ENCODE measurements at regions not wholly inside any gene's neighbourhood (a gene's known extent, or its start where the extent isn't known, plus 50 kb on each side); places are given as distances from the start of the nearest gene placed in this dataset.

DNA sequence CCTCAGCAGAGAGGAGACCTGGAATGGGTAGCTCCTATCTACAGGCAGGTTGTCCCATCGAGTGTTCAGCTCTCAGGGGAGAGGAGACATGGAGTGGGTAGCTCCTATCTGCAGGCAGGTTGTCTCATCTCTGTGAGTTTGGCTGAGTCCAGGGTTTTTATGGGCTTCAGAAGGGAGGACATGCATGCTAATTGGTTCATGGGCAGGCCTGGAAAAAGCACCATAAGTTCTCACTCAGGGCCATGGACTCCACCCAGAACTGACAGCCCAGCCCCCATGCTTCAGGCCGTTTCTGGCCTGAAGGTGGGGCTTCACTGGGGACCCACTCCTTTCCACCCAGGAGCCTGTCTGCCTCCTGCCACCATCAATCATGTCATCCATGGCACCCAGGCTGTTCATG lies 84.0 kb downstream of the CYB561 start (continued):
- TF ChIP-seq, protein P1, sequence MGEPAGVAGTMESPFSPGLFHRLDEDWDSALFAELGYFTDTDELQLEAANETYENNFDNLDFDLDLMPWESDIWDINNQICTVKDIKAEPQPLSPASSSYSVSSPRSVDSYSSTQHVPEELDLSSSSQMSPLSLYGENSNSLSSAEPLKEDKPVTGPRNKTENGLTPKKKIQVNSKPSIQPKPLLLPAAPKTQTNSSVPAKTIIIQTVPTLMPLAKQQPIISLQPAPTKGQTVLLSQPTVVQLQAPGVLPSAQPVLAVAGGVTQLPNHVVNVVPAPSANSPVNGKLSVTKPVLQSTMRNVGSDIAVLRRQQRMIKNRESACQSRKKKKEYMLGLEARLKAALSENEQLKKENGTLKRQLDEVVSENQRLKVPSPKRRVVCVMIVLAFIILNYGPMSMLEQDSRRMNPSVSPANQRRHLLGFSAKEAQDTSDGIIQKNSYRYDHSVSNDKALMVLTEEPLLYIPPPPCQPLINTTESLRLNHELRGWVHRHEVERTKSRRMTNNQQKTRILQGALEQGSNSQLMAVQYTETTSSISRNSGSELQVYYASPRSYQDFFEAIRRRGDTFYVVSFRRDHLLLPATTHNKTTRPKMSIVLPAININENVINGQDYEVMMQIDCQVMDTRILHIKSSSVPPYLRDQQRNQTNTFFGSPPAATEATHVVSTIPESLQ (CRISPR knock-in tag; IDR thresholded peaks at IDR 0.05): no peak
- TF ChIP-seq, protein P2, sequence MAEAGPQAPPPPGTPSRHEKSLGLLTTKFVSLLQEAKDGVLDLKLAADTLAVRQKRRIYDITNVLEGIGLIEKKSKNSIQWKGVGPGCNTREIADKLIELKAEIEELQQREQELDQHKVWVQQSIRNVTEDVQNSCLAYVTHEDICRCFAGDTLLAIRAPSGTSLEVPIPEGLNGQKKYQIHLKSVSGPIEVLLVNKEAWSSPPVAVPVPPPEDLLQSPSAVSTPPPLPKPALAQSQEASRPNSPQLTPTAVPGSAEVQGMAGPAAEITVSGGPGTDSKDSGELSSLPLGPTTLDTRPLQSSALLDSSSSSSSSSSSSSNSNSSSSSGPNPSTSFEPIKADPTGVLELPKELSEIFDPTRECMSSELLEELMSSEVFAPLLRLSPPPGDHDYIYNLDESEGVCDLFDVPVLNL (CRISPR knock-in tag; IDR thresholded peaks at IDR 0.05; ENCODE audit: borderline replicate concordance, low read depth): no peak
- TF ChIP-seq TP53 (CRISPR knock-in tag; IDR thresholded peaks at IDR 0.05) (no peak), NFE2L1 (CRISPR knock-in tag; IDR thresholded peaks at IDR 0.05) (no peak), ZNF138 (CRISPR knock-in tag; conservative IDR thresholded peaks at IDR 0.05) (no peak), SMAD3 (CRISPR knock-in tag; IDR thresholded peaks at IDR 0.05; ENCODE audit: borderline replicate concordance) (no peak), ZNF423 (CRISPR knock-in tag; IDR thresholded peaks at IDR 0.05) (no peak)
- TF ChIP-seq, protein P3, sequence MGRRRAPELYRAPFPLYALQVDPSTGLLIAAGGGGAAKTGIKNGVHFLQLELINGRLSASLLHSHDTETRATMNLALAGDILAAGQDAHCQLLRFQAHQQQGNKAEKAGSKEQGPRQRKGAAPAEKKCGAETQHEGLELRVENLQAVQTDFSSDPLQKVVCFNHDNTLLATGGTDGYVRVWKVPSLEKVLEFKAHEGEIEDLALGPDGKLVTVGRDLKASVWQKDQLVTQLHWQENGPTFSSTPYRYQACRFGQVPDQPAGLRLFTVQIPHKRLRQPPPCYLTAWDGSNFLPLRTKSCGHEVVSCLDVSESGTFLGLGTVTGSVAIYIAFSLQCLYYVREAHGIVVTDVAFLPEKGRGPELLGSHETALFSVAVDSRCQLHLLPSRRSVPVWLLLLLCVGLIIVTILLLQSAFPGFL (CRISPR knock-in tag; IDR thresholded peaks at IDR 0.05; ENCODE audit: borderline replicate concordance): no peak

DNA sequence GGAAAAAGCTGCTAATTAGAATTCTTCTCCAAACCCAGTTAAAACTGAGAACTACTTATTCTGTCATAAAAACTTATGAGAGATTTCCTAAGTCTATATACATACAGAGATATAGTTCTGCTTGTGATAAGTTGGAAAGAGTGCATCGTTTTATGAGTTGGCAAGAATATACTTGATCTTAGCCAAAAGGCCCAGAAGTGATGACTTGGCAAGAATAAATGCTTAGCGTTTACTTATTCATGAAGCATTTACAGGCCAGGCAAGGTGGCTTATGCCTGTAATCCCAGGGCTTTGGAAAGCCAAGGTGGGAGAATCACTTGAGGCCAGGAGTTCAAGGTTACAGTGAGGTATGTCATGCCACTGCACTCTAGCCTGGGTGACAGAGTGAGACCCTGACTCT lies 81.7 kb downstream of the CYB561 start:
- ATAC-seq (no peak), DNase-seq (ENCODE audit: low spot score) (no peak)
- Mint-ChIP-seq H3K4me3 (no peak overlapping the region), H3K27ac (no peak overlapping the region), H3K36me3 (no peaks in the 10 kb centered on the region), H3K27me3 (ENCODE audit: low read depth) (no peaks in the 10 kb centered on the region), H3K9me3 (no peaks in the 10 kb centered on the region), H3K4me1 (no peaks in the 10 kb centered on the region)
- ChIA-PET POLR2A (no interaction called here), CTCF (no interaction called here)
- TF ChIP-seq, protein P4, sequence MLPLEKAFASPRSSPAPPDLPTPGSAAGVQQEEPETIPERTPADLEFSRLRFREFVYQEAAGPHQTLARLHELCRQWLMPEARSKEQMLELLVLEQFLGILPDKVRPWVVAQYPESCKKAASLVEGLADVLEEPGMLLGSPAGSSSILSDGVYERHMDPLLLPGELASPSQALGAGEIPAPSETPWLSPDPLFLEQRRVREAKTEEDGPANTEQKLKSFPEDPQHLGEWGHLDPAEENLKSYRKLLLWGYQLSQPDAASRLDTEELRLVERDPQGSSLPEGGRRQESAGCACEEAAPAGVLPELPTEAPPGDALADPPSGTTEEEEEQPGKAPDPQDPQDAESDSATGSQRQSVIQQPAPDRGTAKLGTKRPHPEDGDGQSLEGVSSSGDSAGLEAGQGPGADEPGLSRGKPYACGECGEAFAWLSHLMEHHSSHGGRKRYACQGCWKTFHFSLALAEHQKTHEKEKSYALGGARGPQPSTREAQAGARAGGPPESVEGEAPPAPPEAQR (CRISPR knock-in tag; IDR thresholded peaks at IDR 0.05): no peak
- TF ChIP-seq, protein P5, sequence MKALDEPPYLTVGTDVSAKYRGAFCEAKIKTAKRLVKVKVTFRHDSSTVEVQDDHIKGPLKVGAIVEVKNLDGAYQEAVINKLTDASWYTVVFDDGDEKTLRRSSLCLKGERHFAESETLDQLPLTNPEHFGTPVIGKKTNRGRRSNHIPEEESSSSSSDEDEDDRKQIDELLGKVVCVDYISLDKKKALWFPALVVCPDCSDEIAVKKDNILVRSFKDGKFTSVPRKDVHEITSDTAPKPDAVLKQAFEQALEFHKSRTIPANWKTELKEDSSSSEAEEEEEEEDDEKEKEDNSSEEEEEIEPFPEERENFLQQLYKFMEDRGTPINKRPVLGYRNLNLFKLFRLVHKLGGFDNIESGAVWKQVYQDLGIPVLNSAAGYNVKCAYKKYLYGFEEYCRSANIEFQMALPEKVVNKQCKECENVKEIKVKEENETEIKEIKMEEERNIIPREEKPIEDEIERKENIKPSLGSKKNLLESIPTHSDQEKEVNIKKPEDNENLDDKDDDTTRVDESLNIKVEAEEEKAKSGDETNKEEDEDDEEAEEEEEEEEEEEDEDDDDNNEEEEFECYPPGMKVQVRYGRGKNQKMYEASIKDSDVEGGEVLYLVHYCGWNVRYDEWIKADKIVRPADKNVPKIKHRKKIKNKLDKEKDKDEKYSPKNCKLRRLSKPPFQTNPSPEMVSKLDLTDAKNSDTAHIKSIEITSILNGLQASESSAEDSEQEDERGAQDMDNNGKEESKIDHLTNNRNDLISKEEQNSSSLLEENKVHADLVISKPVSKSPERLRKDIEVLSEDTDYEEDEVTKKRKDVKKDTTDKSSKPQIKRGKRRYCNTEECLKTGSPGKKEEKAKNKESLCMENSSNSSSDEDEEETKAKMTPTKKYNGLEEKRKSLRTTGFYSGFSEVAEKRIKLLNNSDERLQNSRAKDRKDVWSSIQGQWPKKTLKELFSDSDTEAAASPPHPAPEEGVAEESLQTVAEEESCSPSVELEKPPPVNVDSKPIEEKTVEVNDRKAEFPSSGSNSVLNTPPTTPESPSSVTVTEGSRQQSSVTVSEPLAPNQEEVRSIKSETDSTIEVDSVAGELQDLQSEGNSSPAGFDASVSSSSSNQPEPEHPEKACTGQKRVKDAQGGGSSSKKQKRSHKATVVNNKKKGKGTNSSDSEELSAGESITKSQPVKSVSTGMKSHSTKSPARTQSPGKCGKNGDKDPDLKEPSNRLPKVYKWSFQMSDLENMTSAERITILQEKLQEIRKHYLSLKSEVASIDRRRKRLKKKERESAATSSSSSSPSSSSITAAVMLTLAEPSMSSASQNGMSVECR (CRISPR knock-in tag; IDR thresholded peaks at IDR 0.05; ENCODE audit: borderline replicate concordance): no peak
- TF ChIP-seq FOXK1 (CRISPR knock-in tag; IDR thresholded peaks at IDR 0.05) (no peak), JUN (CRISPR knock-in tag; IDR thresholded peaks at IDR 0.05) (no peak), ZNF138 (CRISPR knock-in tag; conservative IDR thresholded peaks at IDR 0.05) (no peak), OVOL2 (CRISPR knock-in tag; IDR thresholded peaks at IDR 0.05; ENCODE audit: borderline replicate concordance) (no peak), ESRRA (CRISPR knock-in tag; IDR thresholded peaks at IDR 0.05; ENCODE audit: borderline replicate concordance) (no peak), EMX1 (CRISPR knock-in tag; IDR thresholded peaks at IDR 0.05) (no peak), ZNF671 (CRISPR knock-in tag; IDR thresholded peaks at IDR 0.05) (no peak)
- TF ChIP-seq, protein P6, sequence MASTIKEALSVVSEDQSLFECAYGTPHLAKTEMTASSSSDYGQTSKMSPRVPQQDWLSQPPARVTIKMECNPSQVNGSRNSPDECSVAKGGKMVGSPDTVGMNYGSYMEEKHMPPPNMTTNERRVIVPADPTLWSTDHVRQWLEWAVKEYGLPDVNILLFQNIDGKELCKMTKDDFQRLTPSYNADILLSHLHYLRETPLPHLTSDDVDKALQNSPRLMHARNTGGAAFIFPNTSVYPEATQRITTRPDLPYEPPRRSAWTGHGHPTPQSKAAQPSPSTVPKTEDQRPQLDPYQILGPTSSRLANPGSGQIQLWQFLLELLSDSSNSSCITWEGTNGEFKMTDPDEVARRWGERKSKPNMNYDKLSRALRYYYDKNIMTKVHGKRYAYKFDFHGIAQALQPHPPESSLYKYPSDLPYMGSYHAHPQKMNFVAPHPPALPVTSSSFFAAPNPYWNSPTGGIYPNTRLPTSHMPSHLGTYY (CRISPR knock-in tag; IDR thresholded peaks at IDR 0.05): no peak
- TF ChIP-seq, protein P7, sequence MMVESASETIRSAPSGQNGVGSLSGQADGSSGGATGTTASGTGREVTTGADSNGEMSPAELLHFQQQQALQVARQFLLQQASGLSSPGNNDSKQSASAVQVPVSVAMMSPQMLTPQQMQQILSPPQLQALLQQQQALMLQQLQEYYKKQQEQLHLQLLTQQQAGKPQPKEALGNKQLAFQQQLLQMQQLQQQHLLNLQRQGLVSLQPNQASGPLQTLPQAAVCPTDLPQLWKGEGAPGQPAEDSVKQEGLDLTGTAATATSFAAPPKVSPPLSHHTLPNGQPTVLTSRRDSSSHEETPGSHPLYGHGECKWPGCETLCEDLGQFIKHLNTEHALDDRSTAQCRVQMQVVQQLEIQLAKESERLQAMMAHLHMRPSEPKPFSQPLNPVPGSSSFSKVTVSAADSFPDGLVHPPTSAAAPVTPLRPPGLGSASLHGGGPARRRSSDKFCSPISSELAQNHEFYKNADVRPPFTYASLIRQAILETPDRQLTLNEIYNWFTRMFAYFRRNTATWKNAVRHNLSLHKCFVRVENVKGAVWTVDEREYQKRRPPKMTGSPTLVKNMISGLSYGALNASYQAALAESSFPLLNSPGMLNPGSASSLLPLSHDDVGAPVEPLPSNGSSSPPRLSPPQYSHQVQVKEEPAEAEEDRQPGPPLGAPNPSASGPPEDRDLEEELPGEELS (CRISPR knock-in tag; IDR thresholded peaks at IDR 0.05): no peak
- TF ChIP-seq, protein P1 (CRISPR knock-in tag; IDR thresholded peaks at IDR 0.05): no peak
- TF ChIP-seq, protein P8, sequence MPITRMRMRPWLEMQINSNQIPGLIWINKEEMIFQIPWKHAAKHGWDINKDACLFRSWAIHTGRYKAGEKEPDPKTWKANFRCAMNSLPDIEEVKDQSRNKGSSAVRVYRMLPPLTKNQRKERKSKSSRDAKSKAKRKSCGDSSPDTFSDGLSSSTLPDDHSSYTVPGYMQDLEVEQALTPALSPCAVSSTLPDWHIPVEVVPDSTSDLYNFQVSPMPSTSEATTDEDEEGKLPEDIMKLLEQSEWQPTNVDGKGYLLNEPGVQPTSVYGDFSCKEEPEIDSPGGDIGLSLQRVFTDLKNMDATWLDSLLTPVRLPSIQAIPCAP (CRISPR knock-in tag; IDR thresholded peaks at IDR 0.05): no peak

All from WTC11 (cell line).